HepG2 (cell line): ENCODE measurements at regions not wholly inside any gene's neighbourhood (a gene's known extent, or its start where the extent isn't known, plus 50 kb on each side); places are given as distances from the start of the nearest gene placed in this dataset.
A peak's percentile ranks its signal among the peaks of the same experiment; 100 is the strongest.

Source experiments
- ATAC-seq: fragments of 200-7000 bp; cut with Tn5 transposase; 3 replicates; pipeline ENCODE4 v1.9.1; 2020; ENCODE audit warnings: mild to moderate bottlenecking, moderate library complexity
- BruUV-seq: library from RNA; stranded (reverse); fragments of 400-500 nt; replicated peaks from 2 replicates; lab custom pipeline; 2021; lab: Mats Ljungman, UMichigan
- CTCF ChIA-PET: fragments of 300-600 bp; formaldehyde crosslinking; extraction: SDS; loops from one replicate; lab custom pipeline; 2021; ENCODE audit warnings: low total read pairs, inconsistent platforms, low intra/inter-chr PET ratio; lab: Yijun Ruan, JAX
- POLR2A ChIA-PET: fragments of 350-600 bp; sonication (Branson Sonifier 250); formaldehyde crosslinking; loops from one replicate; lab custom pipeline; 2020; ENCODE audit warnings: antibody characterized with exemption, inconsistent platforms; lab: Yijun Ruan, JAX
- DNase-seq: peaks from one replicate; pipeline ENCODE4 v3.0.0-alpha.2; 2015; ENCODE audit warnings: low spot score
- FAIRE-seq: peaks from 3 replicates; lab custom pipeline; 2011; peaks lifted over from hg19 to GRCh38; lab: Jason Lieb, UNC
- H2AFZ ChIP-seq: one replicate; pipeline ENCODE4 v1.6.1; 2011; ENCODE audit warnings: low read length, inconsistent platforms
- H3K27ac ChIP-seq: fragments of 300-600 bp; 3 replicates; pipeline ENCODE4 v1.8.0; 2011; ENCODE audit warnings: mixed run types, mild to moderate bottlenecking, mixed read lengths, low read length, inconsistent platforms; ENCODE audit not compliant: insufficient read depth; ENCODE audit errors: extremely low read length
- H3K27me3 ChIP-seq, 2 experiments: fragments of 200-600 bp in 1 of 2; 2 replicates in 1 of 2; 3 replicates in 1 of 2; pipeline versions ENCODE4 v1.6.0 to v1.8.0; 2011; ENCODE audit warnings: low read length in 2 of 2, mild to moderate bottlenecking in 2 of 2, moderate library complexity in 2 of 2, inconsistent platforms in 1 of 2; ENCODE audit not compliant: insufficient read depth in 2 of 2, control insufficient read depth in 1 of 2
- H3K36me3 ChIP-seq, 2 experiments: fragments of 200-600 bp in 1 of 2; replicated peaks in 1 of 2; 2 replicates in 1 of 2; 3 replicates in 1 of 2; pipeline versions ENCODE4 v1.5.1 to v1.8.0; 2011; ENCODE audit warnings: low read length in 2 of 2, inconsistent platforms in 1 of 2; ENCODE audit not compliant: insufficient read depth in 2 of 2, control insufficient read depth in 1 of 2
- H3K4me1 ChIP-seq: 2 replicates; pipeline ENCODE4 v1.5.1; 2012; ENCODE audit warnings: low read length, inconsistent platforms; ENCODE audit not compliant: insufficient read depth
- H3K4me2 ChIP-seq: 2 replicates; pipeline ENCODE4 v1.6.0; 2011; ENCODE audit warnings: low read depth, low read length, inconsistent platforms
- H3K4me3 ChIP-seq, 3 experiments: fragments of 200-600 bp in 1 of 3; sonication (generic), shearing (Covaris generic) in 1 of 3; replicated peaks in 1 of 3; 2 replicates each; pipeline ENCODE4 v1.5.1; 2011 to 2016; ENCODE audit warnings: low read length in 3 of 3, inconsistent platforms in 2 of 3, low read depth in 2 of 3, mild to moderate bottlenecking in 2 of 3, control low read depth in 1 of 3, mixed read lengths in 1 of 3; ENCODE audit not compliant: insufficient read depth in 1 of 3
- H3K79me2 ChIP-seq: one replicate; pipeline ENCODE4 v1.6.1; 2011; ENCODE audit warnings: low read length, inconsistent platforms; ENCODE audit not compliant: insufficient read depth
- H3K9ac ChIP-seq: 2 replicates; pipeline ENCODE4 v1.6.0; 2011; ENCODE audit warnings: mild to moderate bottlenecking, low read depth, low read length, inconsistent platforms; ENCODE audit not compliant: insufficient read depth
- H3K9me3 ChIP-seq: 2 replicates; pipeline ENCODE4 v1.5.1; 2012; ENCODE audit warnings: mild to moderate bottlenecking, low read length
- H4K20me1 ChIP-seq: 2 replicates; pipeline ENCODE4 v1.6.0; 2011; ENCODE audit warnings: inconsistent platforms, mild to moderate bottlenecking, low read length, moderate library complexity; ENCODE audit not compliant: insufficient read depth
- MAFF ChIP-seq: IDR thresholded peaks from 2 replicates; pipeline ENCODE4 v1.6.1; 2011; ENCODE audit warnings: low read depth, low read length, improper control_type of control experiment
- MAFK ChIP-seq, 2 experiments: IDR thresholded peaks in 1 of 2; conservative IDR thresholded peaks in 1 of 2; 2 replicates each; pipeline ENCODE4 v1.6.1; 2011; ENCODE audit warnings: improper control_type of control experiment in 2 of 2, low read length in 2 of 2
- NFE2 ChIP-seq: sonication (generic); formaldehyde crosslinking; IDR thresholded peaks from 2 replicates; pipeline ENCODE4 v1.4.0; 2020; ENCODE audit warnings: missing genetic modification reagents
- SALL1 ChIP-seq: sonication (generic); formaldehyde crosslinking; IDR thresholded peaks from 2 replicates; pipeline ENCODE4 v1.8.0; 2022; ENCODE audit warnings: mild to moderate bottlenecking, missing genetic modification reagents
- WGBS: methylation state at CpG from one replicate; pipeline ENCODE4 v1.1.6; 2017; ENCODE audit warnings: low lambda C conversion rate; 5-methylcytosine and 5-hydroxymethylcytosine counted together
- in situ Hi-C: cut with HindIII; loops from 2 replicates; pipeline ENCODE4 v1.10.0; 2017; ENCODE audit warnings: low pct_unique_long_range_greater_than_20kb; ENCODE audit not compliant: extremely low pct_ligation_motif_present
- intact Hi-C: fragments of 100-400 bp; cut with micrococcal nuclease; formaldehyde crosslinking; loops from one replicate; pipeline ENCODE4 v1.10.0; 2022; ENCODE audit not compliant: unreplicated experiment

DNA sequence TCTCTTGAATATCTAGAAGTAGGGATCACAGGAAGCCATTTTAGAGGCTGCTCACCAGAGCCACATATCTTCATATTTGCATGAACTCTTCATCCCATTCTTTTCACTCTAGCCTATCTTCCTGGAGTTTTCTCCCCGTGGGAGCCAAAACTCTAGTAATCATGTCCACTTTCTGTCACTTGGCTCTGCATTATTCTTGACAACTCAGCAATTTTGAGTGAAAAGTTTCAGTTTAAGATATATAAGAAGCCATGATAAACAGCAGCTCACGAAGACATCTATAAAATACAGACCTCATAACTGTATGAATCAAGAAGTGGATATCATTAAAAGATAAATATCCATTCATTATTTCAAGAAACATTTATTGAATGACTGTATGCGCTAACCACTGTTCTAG, 79.1 kb upstream of the NR0B1 start:
- ChIA-PET CTCF (no interaction called here), POLR2A (no interaction called here)
- ATAC-seq, result no peak
- WGBS, result 31% methylated on average over 3 of the region's 3 CpGs
- no peak overlapping the region for H3K27ac ChIP-seq
- no TSS peak for BruUV-seq
- FAIRE-seq, result no peak
- H3K4me3 ChIP-seq, result no peak overlapping the region
- intact Hi-C loops (no loop called here), in situ Hi-C loops (no loop called here)
- no peaks in the 10 kb centered on the region for H3K36me3 ChIP-seq
- H3K4me2 ChIP-seq, result no peak overlapping the region
- no peaks in the 10 kb centered on the region for H3K79me2 ChIP-seq
- no peak for DNase-seq
- no peaks in the 10 kb centered on the region for H3K9me3 ChIP-seq
- no peak overlapping the region for H2AFZ ChIP-seq
- TF ChIP-seq SALL1 (CRISPR knock-in tag) (no peak), MAFK (conservative IDR thresholded peaks at IDR 0.05 in 1 of 2, IDR thresholded peaks at IDR 0.05 in 1 of 2; ENCODE audit: low read length in 2 of 2) (peak; percentile 28 to 61; a peak in 2 of 4 replicates), MAFF (peak; percentile 41; the same call in 1 of the 2 replicates)
- no peaks in the 10 kb centered on the region for H4K20me1 ChIP-seq
- H3K4me1 ChIP-seq, result no peaks in the 10 kb centered on the region
- no peaks in the 10 kb centered on the region for H3K27me3 ChIP-seq
- no peak overlapping the region for H3K9ac ChIP-seq

GRCh38 chrX:30373951-30374350, 64.8 kb upstream of the NR0B1 start:
- no peaks in the 10 kb centered on the region for H3K4me1 ChIP-seq
- no peak for DNase-seq
- in situ Hi-C loops, result no loop called here
- H3K27me3 ChIP-seq, result no peaks in the 10 kb centered on the region; a peak in 1 of 5 replicates
- H4K20me1 ChIP-seq, result no peaks in the 10 kb centered on the region
- no peak overlapping the region for H3K4me3 ChIP-seq
- no peaks in the 10 kb centered on the region for H3K36me3 ChIP-seq
- no peak overlapping the region for H3K4me2 ChIP-seq
- H2AFZ ChIP-seq, result no peak overlapping the region
- no peak for FAIRE-seq
- ATAC-seq, result no peak
- H3K79me2 ChIP-seq, result no peaks in the 10 kb centered on the region
- BruUV-seq, result no TSS peak
- intact Hi-C loops, result no loop called here
- H3K27ac ChIP-seq, result no peak overlapping the region
- CTCF ChIA-PET, result no interaction called here
- no peaks in the 10 kb centered on the region for H3K9me3 ChIP-seq
- H3K9ac ChIP-seq, result no peak overlapping the region
- TF ChIP-seq NFE2 (CRISPR knock-in tag), result no peak
- 30% methylated on average over 3 of the region's 3 CpGs for WGBS
- POLR2A ChIA-PET, result no interaction called here
